LNCAP (cell line): ENCODE measurements at regions not wholly inside any gene's neighbourhood (a gene's known extent, or its start where the extent isn't known, plus 50 kb on each side); places are given as distances from the start of the nearest gene placed in this dataset.

Experiments used
- TF ChIP-seq, protein P1 (sequence below): fragments of 450-650 bp; IDR thresholded peaks from 2 replicates; pipeline ENCODE4 v1.5.1; 2017; ENCODE audit warnings: mild to moderate bottlenecking

DNA sequence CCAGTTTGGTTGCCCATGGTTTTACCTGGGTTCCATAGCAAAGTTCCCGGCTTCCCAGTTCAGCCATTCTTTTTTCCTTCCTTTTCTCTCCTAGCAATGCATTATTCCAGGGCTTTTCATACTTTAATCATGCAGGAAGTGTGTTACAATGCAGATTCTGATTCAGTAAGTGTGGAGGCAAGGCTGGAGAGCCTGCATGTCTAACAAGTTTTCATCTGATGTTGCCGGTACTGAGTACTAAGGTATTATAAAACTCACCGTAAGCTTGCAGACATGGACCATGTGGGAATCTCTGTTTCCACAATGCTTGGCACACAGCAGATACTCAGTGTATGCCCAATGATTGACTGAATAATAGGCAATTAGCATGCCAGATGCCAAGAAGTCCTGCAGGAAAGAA lies 102.9 kb upstream of the SHB start:
- TF ChIP-seq, protein P1, sequence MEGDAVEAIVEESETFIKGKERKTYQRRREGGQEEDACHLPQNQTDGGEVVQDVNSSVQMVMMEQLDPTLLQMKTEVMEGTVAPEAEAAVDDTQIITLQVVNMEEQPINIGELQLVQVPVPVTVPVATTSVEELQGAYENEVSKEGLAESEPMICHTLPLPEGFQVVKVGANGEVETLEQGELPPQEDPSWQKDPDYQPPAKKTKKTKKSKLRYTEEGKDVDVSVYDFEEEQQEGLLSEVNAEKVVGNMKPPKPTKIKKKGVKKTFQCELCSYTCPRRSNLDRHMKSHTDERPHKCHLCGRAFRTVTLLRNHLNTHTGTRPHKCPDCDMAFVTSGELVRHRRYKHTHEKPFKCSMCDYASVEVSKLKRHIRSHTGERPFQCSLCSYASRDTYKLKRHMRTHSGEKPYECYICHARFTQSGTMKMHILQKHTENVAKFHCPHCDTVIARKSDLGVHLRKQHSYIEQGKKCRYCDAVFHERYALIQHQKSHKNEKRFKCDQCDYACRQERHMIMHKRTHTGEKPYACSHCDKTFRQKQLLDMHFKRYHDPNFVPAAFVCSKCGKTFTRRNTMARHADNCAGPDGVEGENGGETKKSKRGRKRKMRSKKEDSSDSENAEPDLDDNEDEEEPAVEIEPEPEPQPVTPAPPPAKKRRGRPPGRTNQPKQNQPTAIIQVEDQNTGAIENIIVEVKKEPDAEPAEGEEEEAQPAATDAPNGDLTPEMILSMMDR: no peak

DNA sequence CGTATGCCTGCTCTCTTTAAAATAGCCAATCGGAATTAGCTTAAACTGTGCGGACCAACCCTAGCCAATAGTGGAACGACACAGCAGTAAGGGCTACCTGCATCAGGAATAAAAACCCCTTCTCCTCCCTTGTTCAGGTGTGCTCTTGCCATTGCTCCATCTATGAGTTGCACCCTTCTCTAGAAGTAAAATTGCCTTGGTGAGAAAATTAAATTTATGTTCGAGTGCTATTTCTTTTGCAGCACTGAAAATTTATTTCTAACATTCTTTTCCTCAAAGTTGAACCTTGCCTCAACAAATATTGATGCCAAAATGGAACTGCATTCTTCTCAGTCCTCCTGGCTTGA lies 102.5 kb upstream of the SHB start:
- TF ChIP-seq, protein P1: no peak

DNA sequence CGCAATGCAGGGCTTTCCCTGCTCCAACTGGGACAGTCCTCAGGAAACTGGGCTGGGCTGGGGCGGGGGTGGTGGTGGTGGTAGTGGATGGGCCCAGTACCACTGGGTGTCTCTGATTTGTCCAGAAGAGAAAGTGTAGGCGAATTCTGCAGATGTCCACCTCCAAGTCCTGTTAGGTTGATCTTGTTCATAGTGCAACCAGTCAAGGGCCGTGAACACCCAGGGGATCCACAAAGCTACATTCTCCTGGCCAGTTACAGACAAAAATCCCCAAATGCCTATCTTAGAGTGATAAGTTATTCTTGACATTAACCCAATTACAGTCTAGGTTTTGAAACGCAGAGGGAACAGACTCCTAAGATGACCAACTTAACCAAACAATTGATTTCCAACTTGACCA lies 97.5 kb upstream of the SHB start:
- TF ChIP-seq, protein P1: no peak

DNA sequence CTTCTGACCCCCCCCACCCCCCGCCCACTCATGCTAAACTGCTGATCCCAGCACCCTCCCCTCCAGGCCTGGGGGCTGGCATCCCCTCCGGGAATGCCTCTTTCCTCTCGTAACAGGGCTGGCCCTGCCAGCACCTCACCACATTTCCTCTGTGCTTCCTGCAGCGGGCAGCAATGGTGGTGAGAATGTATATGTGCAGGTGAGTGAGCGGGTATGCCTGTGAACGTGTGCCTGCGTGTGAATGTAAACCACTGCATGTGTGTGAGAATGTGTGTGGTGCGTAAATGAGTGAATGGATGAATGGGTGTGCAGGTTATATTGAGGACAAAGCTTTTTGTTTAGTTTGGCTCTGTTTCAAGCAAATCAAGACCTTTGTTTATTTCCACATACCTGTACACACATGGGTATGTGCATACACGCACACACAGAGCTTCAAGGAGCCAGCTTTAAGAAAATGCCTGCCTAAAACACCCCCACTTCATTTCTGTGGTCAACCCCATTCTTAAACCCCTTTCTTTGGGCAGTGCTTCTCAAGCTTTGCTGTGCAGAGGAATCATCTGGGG lies 95.7 kb upstream of the SHB start:
- TF ChIP-seq, protein P1: no peak

DNA sequence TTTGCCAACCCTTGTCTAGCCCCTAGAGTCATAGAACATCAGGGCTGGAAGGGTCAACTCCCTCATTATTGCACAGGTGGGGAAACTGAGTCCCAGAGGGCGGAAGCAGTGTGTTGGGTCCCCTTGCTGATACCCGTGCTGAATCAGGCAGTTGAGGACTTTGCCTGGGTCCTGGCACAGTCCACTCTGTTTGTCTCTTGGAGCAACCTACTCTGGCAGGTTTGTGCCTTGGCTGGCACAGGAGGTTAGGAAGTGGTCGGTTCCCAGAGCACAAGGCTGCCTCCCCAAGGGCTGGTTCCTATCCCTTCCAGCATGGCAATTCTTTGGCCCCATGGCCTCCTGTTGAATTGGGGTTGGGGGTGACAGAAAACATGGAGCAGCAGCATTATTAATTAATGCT lies 94.5 kb upstream of the SHB start:
- TF ChIP-seq, protein P1: no peak

DNA sequence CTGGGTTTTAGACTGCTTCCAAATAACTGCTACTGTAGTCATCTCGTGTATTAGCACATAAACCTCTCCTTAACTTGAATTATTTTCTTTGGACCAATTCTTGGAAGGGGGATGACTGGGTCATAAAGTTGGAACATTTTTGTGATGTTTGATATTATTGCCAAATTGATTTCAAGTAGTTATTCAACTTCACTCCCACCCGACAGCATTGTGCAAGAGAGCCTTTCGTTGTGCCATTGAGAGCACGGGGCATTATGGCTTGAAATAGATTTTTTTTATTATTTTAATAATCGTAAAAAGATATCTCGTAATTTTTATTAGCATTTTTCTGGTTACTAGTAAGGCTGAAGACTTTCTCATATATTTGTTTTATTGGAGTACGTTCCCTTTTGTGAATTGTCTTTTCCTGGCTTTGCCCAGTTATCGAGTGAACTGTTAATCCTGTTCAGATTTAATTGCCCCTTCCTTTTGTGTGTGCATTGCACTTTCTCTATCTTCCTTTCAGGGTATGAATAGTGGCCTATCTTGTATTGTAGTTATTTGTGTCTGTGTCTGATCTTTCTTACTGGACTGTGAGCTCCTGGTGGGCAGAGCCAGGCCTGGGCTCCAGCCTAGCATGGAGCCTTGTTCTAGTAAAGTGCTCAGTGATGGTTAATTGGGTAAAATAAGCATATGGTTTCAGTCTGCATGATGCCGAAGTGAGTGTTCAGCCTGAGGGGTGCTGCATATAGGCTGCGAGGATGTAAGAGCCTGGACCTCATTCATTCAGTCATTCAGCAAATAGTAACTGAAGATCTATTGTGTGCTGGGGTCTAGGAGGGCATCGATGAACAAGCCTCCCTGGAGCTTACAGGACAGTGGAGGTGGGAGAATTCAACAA lies 93.5 kb upstream of the SHB start:
- TF ChIP-seq, protein P1: no peak

DNA sequence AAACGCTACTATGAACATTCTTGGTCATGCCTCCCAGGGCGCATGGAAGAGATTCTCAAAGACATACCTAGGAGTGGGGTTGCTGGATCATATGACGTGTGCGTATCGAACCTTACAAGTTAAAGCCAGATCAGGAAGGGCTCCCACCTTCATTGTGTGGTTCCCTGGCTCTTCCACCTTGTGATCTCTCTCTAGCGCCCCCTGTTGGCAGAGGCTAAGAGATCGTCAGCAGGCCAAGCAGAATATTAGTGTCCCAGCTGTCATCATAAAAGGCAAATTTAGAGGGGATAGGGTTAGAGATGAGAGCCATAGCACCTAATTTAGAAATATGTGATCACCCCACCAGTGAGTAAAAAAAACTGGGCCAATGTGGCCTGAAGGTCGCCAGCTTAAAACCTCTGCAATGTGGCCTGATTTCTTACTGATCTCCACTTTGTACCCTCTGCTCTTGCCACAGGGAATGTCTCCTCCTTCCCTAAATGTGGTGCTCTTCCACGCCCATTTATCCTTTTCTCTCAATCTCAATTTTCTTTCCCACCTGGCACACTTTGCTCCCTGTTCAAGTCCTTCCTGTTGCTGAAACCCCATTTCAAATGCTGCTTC lies 91.7 kb upstream of the SHB start:
- TF ChIP-seq, protein P1: peak; percentile 84
